HEK293 (cell line): ENCODE measurements at regions not wholly inside any gene's neighbourhood (a gene's known extent, or its start where the extent isn't known, plus 50 kb on each side); places are given as distances from the start of the nearest gene placed in this dataset.

Source experiments
- CTCF ChIA-PET: fragments of 350-600 bp; formaldehyde crosslinking; extraction: SDS; loops from one replicate; lab custom pipeline; 2021; ENCODE audit warnings: antibody characterized with exemption; lab: Yijun Ruan, JAX
- POLR2A ChIA-PET: fragments of 300-600 bp; formaldehyde crosslinking; extraction: SDS; loops from one replicate; lab custom pipeline; 2020; ENCODE audit warnings: antibody characterized with exemption, inconsistent platforms; lab: Yijun Ruan, JAX
- H3K27ac ChIP-seq: fragments of 200-500 bp; sonication (Bioruptor generic); 2 replicates; pipeline ENCODE4 v1.5.1; 2014; ENCODE audit warnings: low read depth, low read length, control low read depth, inconsistent platforms; ENCODE audit errors: extremely low read depth
- H3K36me3 ChIP-seq, 2 experiments: fragments of 200-500 bp in 1 of 2; sonication (Bioruptor generic) in 1 of 2; 1 replicate in 1 of 2; 2 replicates in 1 of 2; pipeline ENCODE4 v1.5.1; 2014 to 2017; ENCODE audit warnings: inconsistent platforms in 2 of 2, low read length in 2 of 2; ENCODE audit not compliant: control insufficient read depth in 2 of 2, insufficient read depth in 1 of 2
- H3K4me1 ChIP-seq: fragments of 200-500 bp; sonication (Bioruptor generic); 2 replicates; pipeline ENCODE4 v1.5.1; 2014; ENCODE audit warnings: mild to moderate bottlenecking, low read length, inconsistent platforms; ENCODE audit not compliant: control insufficient read depth, insufficient read depth
- H3K4me3 ChIP-seq: 2 replicates; pipeline ENCODE4 v1.5.1; 2011; ENCODE audit warnings: low read depth, mild to moderate bottlenecking, control low read depth, low read length, moderate library complexity
- H3K9me3 ChIP-seq: fragments of 200-500 bp; sonication (Bioruptor generic); 2 replicates; pipeline ENCODE4 v1.5.1; 2014; ENCODE audit warnings: low read depth, low read length, inconsistent platforms; ENCODE audit not compliant: control insufficient read depth, insufficient read depth
- GFI1B ChIP-seq: fragments of 450-650 bp; formaldehyde crosslinking; IDR thresholded peaks from 2 replicates; pipeline ENCODE4 v1.5.1; 2016; ENCODE audit warnings: missing biosample characterization, missing genetic modification characterization
- HOXD13 ChIP-seq: sonication (generic); formaldehyde crosslinking; IDR thresholded peaks from 2 replicates; pipeline ENCODE4 v1.8.0; 2022; ENCODE audit warnings: missing genetic modification reagents, borderline replicate concordance
- KLF16 ChIP-seq: fragments of 450-650 bp; formaldehyde crosslinking; IDR thresholded peaks from 2 replicates; pipeline ENCODE4 v1.5.1; 2017; ENCODE audit warnings: missing biosample characterization, missing genetic modification characterization
- SP2 ChIP-seq: fragments of 450-650 bp; formaldehyde crosslinking; IDR thresholded peaks from 2 replicates; pipeline ENCODE4 v1.5.1; 2016; ENCODE audit warnings: missing biosample characterization, missing genetic modification characterization
- ZNF341 ChIP-seq: fragments of 450-650 bp; formaldehyde crosslinking; IDR thresholded peaks from 2 replicates; pipeline ENCODE4; 2016; ENCODE audit warnings: low read depth, missing biosample characterization, missing genetic modification characterization
- ZNF510 ChIP-seq: fragments of 450-650 bp; formaldehyde crosslinking; IDR thresholded peaks from 2 replicates; pipeline ENCODE4 v1.5.1; 2018; ENCODE audit warnings: mild to moderate bottlenecking, missing genetic modification characterization, missing biosample characterization; ENCODE audit not compliant: insufficient replicate concordance
- ZNF530 ChIP-seq: fragments of 450-650 bp; formaldehyde crosslinking; IDR thresholded peaks from 2 replicates; pipeline ENCODE4 v1.5.1; 2016; ENCODE audit warnings: low read depth, missing biosample characterization, missing genetic modification characterization
- ZNF585B ChIP-seq: fragments of 450-650 bp; formaldehyde crosslinking; IDR thresholded peaks from 2 replicates; pipeline ENCODE4 v1.5.1; 2016; ENCODE audit warnings: missing biosample characterization, missing genetic modification characterization
- ZNF629 ChIP-seq: fragments of 450-650 bp; formaldehyde crosslinking; IDR thresholded peaks from 2 replicates; pipeline ENCODE4 v1.5.1; 2017; ENCODE audit warnings: missing biosample characterization, missing genetic modification characterization
- ZNF664 ChIP-seq: fragments of 450-650 bp; formaldehyde crosslinking; IDR thresholded peaks from 2 replicates; pipeline ENCODE4 v1.5.1; 2016; ENCODE audit warnings: missing biosample characterization, missing genetic modification characterization
- ZNF701 ChIP-seq: fragments of 450-650 bp; formaldehyde crosslinking; IDR thresholded peaks from 2 replicates; pipeline ENCODE4 v1.5.1; 2016; ENCODE audit warnings: missing biosample characterization, missing genetic modification characterization
- ZNF777 ChIP-seq: fragments of 450-650 bp; formaldehyde crosslinking; IDR thresholded peaks from 2 replicates; pipeline ENCODE4 v1.5.1; 2017; ENCODE audit warnings: missing biosample characterization, missing genetic modification characterization, borderline replicate concordance
- TF ChIP-seq, protein P1 (sequence below): fragments of 450-650 bp; IDR thresholded peaks from 2 replicates; pipeline ENCODE4 v1.5.1; 2018; ENCODE audit warnings: missing biosample characterization, mild to moderate bottlenecking, missing genetic modification characterization
- TF ChIP-seq, protein P2 (sequence below): fragments of 450-650 bp; formaldehyde crosslinking; optimal IDR thresholded peaks from 2 replicates; pipeline ENCODE3; 2016; ENCODE audit warnings: missing biosample characterization, mild to moderate bottlenecking, missing genetic modification characterization
- TF ChIP-seq, protein P3 (sequence below): fragments of 450-650 bp; formaldehyde crosslinking; IDR thresholded peaks from 2 replicates; pipeline ENCODE4 v1.5.1; 2016; ENCODE audit warnings: missing biosample characterization, missing genetic modification characterization, low read depth
- TF ChIP-seq, protein P4 (sequence below): fragments of 450-650 bp; formaldehyde crosslinking; IDR thresholded peaks from 2 replicates; pipeline ENCODE4 v1.5.1; 2016; ENCODE audit warnings: missing biosample characterization, missing genetic modification characterization
- TF ChIP-seq, protein P5 (sequence below): fragments of 450-650 bp; formaldehyde crosslinking; IDR thresholded peaks from 2 replicates; pipeline ENCODE4 v1.5.1; 2016; ENCODE audit warnings: missing biosample characterization, missing genetic modification characterization

DNA sequence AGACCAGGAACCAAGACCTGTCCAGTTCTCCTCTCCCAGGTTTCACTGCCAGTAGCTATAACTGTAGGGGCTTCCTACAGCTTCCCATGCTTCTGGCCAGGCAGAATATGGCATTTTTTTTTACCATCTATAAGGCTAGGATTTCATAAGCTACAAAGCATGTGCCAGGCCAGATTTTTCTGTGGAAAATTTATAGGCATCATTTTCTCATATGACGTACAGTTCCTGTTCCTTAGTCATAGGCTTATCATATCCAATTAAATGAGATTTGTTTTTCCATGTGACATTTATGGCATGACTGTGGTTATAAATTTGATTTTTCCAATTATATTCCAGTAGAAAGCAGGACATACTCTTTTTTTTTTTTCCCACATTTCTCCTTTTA is 208.6 kb upstream of the NPY start (continued):
- no peak for TF ChIP-seq ZNF510 (tag by site-specific recombination)
- TF ChIP-seq, protein P1, sequence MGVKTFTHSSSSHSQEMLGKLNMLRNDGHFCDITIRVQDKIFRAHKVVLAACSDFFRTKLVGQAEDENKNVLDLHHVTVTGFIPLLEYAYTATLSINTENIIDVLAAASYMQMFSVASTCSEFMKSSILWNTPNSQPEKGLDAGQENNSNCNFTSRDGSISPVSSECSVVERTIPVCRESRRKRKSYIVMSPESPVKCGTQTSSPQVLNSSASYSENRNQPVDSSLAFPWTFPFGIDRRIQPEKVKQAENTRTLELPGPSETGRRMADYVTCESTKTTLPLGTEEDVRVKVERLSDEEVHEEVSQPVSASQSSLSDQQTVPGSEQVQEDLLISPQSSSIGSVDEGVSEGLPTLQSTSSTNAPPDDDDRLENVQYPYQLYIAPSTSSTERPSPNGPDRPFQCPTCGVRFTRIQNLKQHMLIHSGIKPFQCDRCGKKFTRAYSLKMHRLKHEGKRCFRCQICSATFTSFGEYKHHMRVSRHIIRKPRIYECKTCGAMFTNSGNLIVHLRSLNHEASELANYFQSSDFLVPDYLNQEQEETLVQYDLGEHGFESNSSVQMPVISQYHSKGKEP (tag by site-specific recombination), result no peak
- TF ChIP-seq, protein P2, sequence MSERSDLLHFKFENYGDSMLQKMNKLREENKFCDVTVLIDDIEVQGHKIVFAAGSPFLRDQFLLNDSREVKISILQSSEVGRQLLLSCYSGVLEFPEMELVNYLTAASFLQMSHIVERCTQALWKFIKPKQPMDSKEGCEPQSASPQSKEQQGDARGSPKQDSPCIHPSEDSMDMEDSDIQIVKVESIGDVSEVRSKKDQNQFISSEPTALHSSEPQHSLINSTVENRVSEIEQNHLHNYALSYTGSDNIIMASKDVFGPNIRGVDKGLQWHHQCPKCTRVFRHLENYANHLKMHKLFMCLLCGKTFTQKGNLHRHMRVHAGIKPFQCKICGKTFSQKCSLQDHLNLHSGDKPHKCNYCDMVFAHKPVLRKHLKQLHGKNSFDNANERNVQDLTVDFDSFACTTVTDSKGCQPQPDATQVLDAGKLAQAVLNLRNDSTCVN (tag by site-specific recombination), result no peak
- TF ChIP-seq, protein P3, sequence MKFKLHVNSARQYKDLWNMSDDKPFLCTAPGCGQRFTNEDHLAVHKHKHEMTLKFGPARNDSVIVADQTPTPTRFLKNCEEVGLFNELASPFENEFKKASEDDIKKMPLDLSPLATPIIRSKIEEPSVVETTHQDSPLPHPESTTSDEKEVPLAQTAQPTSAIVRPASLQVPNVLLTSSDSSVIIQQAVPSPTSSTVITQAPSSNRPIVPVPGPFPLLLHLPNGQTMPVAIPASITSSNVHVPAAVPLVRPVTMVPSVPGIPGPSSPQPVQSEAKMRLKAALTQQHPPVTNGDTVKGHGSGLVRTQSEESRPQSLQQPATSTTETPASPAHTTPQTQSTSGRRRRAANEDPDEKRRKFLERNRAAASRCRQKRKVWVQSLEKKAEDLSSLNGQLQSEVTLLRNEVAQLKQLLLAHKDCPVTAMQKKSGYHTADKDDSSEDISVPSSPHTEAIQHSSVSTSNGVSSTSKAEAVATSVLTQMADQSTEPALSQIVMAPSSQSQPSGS, result no peak
- no peak for TF ChIP-seq ZNF664
- TF ChIP-seq ZNF701 (tag by site-specific recombination), result no peak
- TF ChIP-seq, protein P4, sequence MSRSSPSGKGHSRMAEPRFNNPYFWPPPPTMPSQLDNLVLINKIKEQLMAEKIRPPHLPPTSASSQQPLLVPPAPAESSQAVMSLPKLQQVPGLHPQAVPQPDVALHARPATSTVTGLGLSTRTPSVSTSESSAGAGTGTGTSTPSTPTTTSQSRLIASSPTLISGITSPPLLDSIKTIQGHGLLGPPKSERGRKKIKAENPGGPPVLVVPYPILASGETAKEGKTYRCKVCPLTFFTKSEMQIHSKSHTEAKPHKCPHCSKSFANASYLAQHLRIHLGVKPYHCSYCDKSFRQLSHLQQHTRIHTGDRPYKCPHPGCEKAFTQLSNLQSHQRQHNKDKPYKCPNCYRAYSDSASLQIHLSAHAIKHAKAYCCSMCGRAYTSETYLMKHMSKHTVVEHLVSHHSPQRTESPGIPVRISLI (tag by site-specific recombination), result peak; percentile 54; the same call in 1 of the 2 replicates
- peak; percentile 53; the same call in 1 of the 2 replicates for TF ChIP-seq ZNF629
- no peak for TF ChIP-seq HOXD13
- no peak for TF ChIP-seq KLF16 (tag by site-specific recombination)
- peak; percentile 81 for TF ChIP-seq GFI1B (tag by site-specific recombination)

DNA sequence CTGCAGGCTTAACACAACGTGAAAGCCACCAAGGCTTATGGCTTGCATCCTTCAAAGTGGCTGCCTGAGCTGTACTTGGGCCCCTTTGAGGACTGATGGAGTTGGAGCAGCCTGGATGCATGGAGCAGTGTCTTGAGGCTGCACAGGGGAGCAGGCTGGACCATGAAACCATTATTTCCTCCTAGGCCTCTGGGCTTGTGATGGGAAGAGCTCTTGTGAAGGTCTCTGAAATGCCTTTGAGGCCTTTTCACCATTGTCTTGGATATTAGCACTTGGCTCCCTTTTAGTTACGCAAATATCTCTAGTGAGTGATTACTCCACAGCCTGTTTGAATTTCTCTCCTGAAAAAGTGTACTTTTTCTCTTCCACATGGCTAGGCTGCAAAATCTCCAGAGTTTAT is 201.2 kb upstream of the NPY start:
- H3K9me3 ChIP-seq, result no peaks in the 10 kb centered on the region
- POLR2A ChIA-PET, result no interaction called here
- no peak overlapping the region for H3K4me3 ChIP-seq
- H3K4me1 ChIP-seq, result no peaks in the 10 kb centered on the region
- no peak overlapping the region for H3K27ac ChIP-seq
- TF ChIP-seq, protein P5, sequence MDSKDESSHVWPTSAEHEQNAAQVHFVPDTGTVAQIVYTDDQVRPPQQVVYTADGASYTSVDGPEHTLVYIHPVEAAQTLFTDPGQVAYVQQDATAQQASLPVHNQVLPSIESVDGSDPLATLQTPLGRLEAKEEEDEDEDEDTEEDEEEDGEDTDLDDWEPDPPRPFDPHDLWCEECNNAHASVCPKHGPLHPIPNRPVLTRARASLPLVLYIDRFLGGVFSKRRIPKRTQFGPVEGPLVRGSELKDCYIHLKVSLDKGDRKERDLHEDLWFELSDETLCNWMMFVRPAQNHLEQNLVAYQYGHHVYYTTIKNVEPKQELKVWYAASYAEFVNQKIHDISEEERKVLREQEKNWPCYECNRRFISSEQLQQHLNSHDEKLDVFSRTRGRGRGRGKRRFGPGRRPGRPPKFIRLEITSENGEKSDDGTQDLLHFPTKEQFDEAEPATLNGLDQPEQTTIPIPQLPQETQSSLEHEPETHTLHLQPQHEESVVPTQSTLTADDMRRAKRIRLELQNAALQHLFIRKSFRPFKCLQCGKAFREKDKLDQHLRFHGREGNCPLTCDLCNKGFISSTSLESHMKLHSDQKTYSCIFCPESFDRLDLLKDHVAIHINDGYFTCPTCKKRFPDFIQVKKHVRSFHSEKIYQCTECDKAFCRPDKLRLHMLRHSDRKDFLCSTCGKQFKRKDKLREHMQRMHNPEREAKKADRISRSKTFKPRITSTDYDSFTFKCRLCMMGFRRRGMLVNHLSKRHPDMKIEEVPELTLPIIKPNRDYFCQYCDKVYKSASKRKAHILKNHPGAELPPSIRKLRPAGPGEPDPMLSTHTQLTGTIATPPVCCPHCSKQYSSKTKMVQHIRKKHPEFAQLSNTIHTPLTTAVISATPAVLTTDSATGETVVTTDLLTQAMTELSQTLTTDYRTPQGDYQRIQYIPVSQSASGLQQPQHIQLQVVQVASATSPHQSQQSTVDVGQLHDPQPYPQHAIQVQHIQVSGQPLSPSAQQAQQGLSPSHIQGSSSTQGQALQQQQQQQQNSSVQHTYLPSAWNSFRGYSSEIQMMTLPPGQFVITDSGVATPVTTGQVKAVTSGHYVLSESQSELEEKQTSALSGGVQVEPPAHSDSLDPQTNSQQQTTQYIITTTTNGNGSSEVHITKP (tag by site-specific recombination), result no peak
- TF ChIP-seq ZNF530 (tag by site-specific recombination) (no peak), ZNF777 (no peak), ZNF585B (peak; percentile 73)
- TF ChIP-seq, all 188 proteins: peak for 1
- H3K36me3 ChIP-seq, result no peaks in the 10 kb centered on the region
- CTCF ChIA-PET, result no interaction called here

DNA sequence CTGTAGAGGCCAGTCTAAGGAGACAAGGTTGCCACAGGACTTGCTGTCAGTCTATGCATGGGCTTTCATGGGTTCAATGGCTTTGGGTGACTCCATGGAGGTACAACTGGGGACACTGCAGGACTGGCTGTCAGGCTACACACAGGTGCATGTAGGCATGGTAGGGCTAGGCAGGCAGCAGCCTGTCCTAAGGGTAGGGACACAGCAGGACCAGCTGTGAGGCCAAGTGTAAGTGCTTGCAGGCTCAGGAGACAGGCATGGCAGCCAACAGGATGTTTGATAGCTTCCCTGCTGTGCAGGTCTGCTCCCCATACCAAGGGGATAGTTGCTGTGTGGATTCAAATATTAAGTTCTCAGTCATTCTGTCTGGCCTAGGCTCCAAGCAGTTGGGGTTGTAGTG is 181.0 kb upstream of the NPY start:
- H3K4me3 ChIP-seq, result no peak overlapping the region
- no peaks in the 10 kb centered on the region for H3K36me3 ChIP-seq
- TF ChIP-seq ZNF341 (tag by site-specific recombination) (no peak), SP2 (tag by site-specific recombination) (no peak)
- ChIA-PET POLR2A (no interaction called here), CTCF (no interaction called here)
- no peaks in the 10 kb centered on the region for H3K9me3 ChIP-seq
- H3K27ac ChIP-seq, result no peak overlapping the region
- no peaks in the 10 kb centered on the region for H3K4me1 ChIP-seq
